Esophagus squamous epithelium (tissue), 5 donors: ENCODE measurements at regions not wholly inside any gene's neighbourhood (a gene's known extent, or its start where the extent isn't known, plus 50 kb on each side); places are given as distances from the start of the nearest gene placed in this dataset.
"Not testable (repeated sequence)": the region's sequence is repeated elsewhere in the genome, so short reads cannot be mapped to it uniquely, and the experiment has no call there.

Experiments
- DNase-seq: peaks from one replicate; lab custom pipeline; 2025; lab: John Stamatoyannopoulos, UW
- H3K27ac ChIP-seq, 4 donors: fragments of 200-600 bp; sonication (generic); one replicate each; pipeline ENCODE4 v1.5.1; 2016 to 2019; ENCODE audit warnings: mild to moderate bottlenecking in 1 of 4
- H3K27me3 ChIP-seq, 4 donors: fragments of 200-600 bp; sonication (generic); 1 replicate in 3 of 4; 2 replicates in 1 of 4; pipeline versions ENCODE4 v1.5.1 to v1.6.0; 2017 to 2021; ENCODE audit warnings: antibody characterized with exemption in 1 of 4
- H3K36me3 ChIP-seq, 3 donors: fragments of 200-600 bp; sonication (generic); one replicate each; pipeline ENCODE4 v1.5.1; 2016 to 2019
- H3K4me1 ChIP-seq, 3 donors: fragments of 200-600 bp; sonication (generic); one replicate each; pipeline ENCODE4 v1.5.1; 2017 to 2019
- H3K4me3 ChIP-seq, 4 donors: fragments of 200-600 bp; sonication (generic); 1 replicate in 3 of 4; 2 replicates in 1 of 4; pipeline ENCODE4 v1.5.1; 2016 to 2019; ENCODE audit warnings: mild to moderate bottlenecking in 2 of 4, moderate library complexity in 1 of 4
- H3K9me3 ChIP-seq, 3 donors: fragments of 200-600 bp; sonication (generic); one replicate each; pipeline ENCODE4 v1.5.1; 2016 to 2019
- CTCF ChIP-seq, 6 experiments: fragments of 450-650 bp in 4 of 6; fragments of 200-600 bp in 2 of 6; sonication (generic) in 2 of 6; IDR thresholded peaks; one replicate each; pipeline ENCODE4 v1.5.1; 2016 to 2019; ENCODE audit warnings: antibody characterized with exemption in 6 of 6, mild to moderate bottlenecking in 4 of 6, moderate library complexity in 4 of 6
- POLR2A ChIP-seq, 4 donors: fragments of 450-650 bp; IDR thresholded peaks; one replicate each; pipeline ENCODE4 v1.6.1; 2017; ENCODE audit warnings: antibody characterized with exemption in 4 of 4, mild to moderate bottlenecking in 4 of 4, moderate library complexity in 3 of 4
- WGBS, 2 donors: methylation state at CpG; one replicate each; pipeline ENCODE4 v1.1.5; 2018; 5-methylcytosine and 5-hydroxymethylcytosine counted together
- intact Hi-C: fragments of 100-400 bp; cut with DNase I; formaldehyde crosslinking; loops from one replicate; pipeline ENCODE4 v1.15.0; 2022
- donor health status: DM: yes; HTN: yes; CAD: no.

GRCh38 chr4:179709961-179710624, 2267.9 kb upstream of the AGA start:
- Histone ChIP-seq H3K27me3 (no peaks in the 10 kb centered on the region), H3K9me3 (no peaks in the 10 kb centered on the region), H3K4me1 (no peaks in the 10 kb centered on the region), H3K36me3 (no peaks in the 10 kb centered on the region), H3K4me3 (no peak overlapping the region), H3K27ac (no peak overlapping the region)
- intact Hi-C loops: no loop called here
- WGBS, 2 donors: 39 to 81% methylated on average over 4 of the region's 4 CpGs
- TF ChIP-seq CTCF (IDR thresholded peaks at IDR 0.05): no peak
- no peak for TF ChIP-seq POLR2A (IDR thresholded peaks at IDR 0.05)
- DNase-seq: no peak

GRCh38 chr4:179719766-179720450, 2277.7 kb upstream of the AGA start:
- no peak for DNase-seq
- H3K27ac ChIP-seq: no peak overlapping the region
- 84 to 87% methylated on average over 8 of the region's 8 CpGs for WGBS, 2 donors
- no peak for TF ChIP-seq POLR2A (IDR thresholded peaks at IDR 0.05)
- TF ChIP-seq CTCF (IDR thresholded peaks at IDR 0.05): no peak
- H3K4me1 ChIP-seq: no peaks in the 10 kb centered on the region
- no peaks in the 10 kb centered on the region for H3K36me3 ChIP-seq
- intact Hi-C loops: no loop called here
- H3K27me3 ChIP-seq: no peaks in the 10 kb centered on the region
- no peak overlapping the region for H3K4me3 ChIP-seq
- no peaks in the 10 kb centered on the region for H3K9me3 ChIP-seq

- H3K4me3 ChIP-seq, H3K4me1 ChIP-seq, H3K27ac ChIP-seq, DNase-seq, intact Hi-C loops, H3K36me3 ChIP-seq, H3K9me3 ChIP-seq, H3K27me3 ChIP-seq: not testable (repeated sequence)
- WGBS, 2 donors: 73 to 79% methylated on average over 6 of the region's 6 CpGs
Observed at GRCh38 chr4:179726491-179726890, 2284.3 kb upstream of the AGA start.

DNA sequence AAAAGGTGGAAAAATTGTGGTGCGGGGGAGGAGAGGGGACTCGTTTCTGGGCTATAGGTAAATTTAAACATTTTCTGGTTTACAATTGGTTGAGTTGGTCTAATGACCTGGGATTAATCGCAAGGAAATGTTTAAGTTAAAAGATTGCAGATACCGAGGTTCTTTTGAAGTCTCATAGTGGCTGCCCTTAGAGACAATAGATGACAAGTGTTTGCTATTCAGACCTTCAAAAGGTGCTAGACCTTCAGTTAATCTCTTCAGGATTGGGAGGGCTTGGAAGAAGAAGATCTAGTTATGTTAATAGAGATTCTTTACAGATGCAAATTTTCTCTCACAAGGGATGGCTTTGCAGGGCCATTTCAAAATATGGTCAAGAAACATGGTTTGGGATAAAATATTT, 2286.1 kb upstream of the AGA start:
- intact Hi-C loops: no loop called here
- Histone ChIP-seq H3K27ac (no peak overlapping the region), H3K4me1 (no peaks in the 10 kb centered on the region), H3K4me3 (no peak overlapping the region), H3K9me3 (no peaks in the 10 kb centered on the region), H3K27me3 (no peaks in the 10 kb centered on the region), H3K36me3 (no peaks in the 10 kb centered on the region)
- no peak for DNase-seq
- WGBS, 2 donors: 65 to 84% methylated on average over 4 of the region's 4 CpGs
- no peak for TF ChIP-seq POLR2A (IDR thresholded peaks at IDR 0.05)
- TF ChIP-seq CTCF (IDR thresholded peaks at IDR 0.05): no peak

GRCh38 chr4:179736820-179737219, 2294.6 kb upstream of the AGA start:
- H3K36me3 ChIP-seq, DNase-seq, H3K27ac ChIP-seq, intact Hi-C loops, H3K4me3 ChIP-seq, H3K4me1 ChIP-seq, H3K9me3 ChIP-seq, H3K27me3 ChIP-seq: not testable (repeated sequence)
- 77 to 94% methylated on average over 4 to 6 of the region's 6 CpGs for WGBS, 2 donors

DNA sequence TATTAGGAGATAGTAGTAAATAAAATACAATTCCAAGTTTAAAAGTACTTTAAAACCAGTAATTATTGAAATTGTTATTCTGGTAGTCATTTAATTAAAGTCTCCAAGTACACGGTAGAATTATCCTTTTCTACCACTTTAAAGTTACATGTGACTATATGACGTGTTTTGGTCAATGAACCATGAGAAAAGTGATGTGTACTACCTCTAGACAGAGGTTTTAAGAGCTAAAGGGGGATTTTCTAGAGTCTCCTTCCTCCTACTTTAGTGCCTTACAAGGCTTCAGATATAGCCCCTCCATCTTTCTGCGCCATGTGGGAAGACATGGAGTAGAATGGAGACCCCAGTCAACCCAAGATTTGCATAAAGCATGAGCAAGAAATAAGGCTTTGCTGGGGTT, 2296.6 kb upstream of the AGA start:
- no peak for TF ChIP-seq CTCF (IDR thresholded peaks at IDR 0.05)
- no peak for TF ChIP-seq POLR2A (IDR thresholded peaks at IDR 0.05)
- H3K4me1 ChIP-seq: no peaks in the 10 kb centered on the region
- H3K27ac ChIP-seq: no peak overlapping the region
- no peak overlapping the region for H3K4me3 ChIP-seq
- no peak for DNase-seq
- H3K27me3 ChIP-seq: no peaks in the 10 kb centered on the region
- WGBS, 2 donors: 53 to 76% methylated on average over 3 of the region's 3 CpGs
- no peaks in the 10 kb centered on the region for H3K36me3 ChIP-seq
- H3K9me3 ChIP-seq: peaks cover 0 to 5% (median 4%) of the 10 kb centered on the region in 3 donors
- intact Hi-C loops: no loop called here
